Inferior parietal cortex (tissue), 1 donor: ENCODE measurements at regions not wholly inside any gene's neighbourhood (a gene's known extent, or its start where the extent isn't known, plus 50 kb on each side); places are given as distances from the start of the nearest gene placed in this dataset.

ENCODE experiments used
- DNase-seq: peaks from one replicate; pipeline ENCODE4 v3.0.0-alpha.2; 2016; ENCODE audit errors: extremely low spot score

DNA sequence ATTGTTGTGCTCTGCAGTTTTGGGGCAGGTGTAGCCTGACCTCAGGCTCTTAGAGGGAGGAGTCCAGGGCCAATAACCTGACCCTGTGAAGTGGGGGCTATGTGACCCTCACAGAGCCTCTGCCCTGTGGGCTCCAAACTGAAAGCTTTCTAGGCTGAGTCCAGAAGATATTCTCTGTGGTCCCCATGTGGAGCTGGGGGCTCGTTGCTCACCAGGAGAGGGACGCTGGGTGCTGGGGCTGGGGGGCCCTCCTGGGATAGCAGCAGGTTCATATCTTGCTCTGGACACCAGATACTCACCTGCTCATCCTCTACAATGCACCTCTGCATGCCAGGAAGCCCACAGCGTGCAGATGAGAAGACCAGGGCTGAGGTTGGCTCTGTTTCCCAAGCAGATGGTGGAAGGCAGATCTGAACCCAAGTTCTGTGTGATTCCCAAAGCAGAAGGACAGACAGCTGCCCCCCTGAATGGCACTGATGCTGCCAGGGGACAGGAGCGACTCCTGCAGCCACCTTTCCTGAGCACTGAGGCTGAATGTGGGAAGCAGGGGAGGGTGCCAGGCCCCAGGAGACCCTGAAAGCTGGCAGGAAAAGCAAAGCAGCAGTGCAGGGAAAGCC, 1022.0 kb downstream of the TBC1D22A start:
- no peak for DNase-seq

DNA sequence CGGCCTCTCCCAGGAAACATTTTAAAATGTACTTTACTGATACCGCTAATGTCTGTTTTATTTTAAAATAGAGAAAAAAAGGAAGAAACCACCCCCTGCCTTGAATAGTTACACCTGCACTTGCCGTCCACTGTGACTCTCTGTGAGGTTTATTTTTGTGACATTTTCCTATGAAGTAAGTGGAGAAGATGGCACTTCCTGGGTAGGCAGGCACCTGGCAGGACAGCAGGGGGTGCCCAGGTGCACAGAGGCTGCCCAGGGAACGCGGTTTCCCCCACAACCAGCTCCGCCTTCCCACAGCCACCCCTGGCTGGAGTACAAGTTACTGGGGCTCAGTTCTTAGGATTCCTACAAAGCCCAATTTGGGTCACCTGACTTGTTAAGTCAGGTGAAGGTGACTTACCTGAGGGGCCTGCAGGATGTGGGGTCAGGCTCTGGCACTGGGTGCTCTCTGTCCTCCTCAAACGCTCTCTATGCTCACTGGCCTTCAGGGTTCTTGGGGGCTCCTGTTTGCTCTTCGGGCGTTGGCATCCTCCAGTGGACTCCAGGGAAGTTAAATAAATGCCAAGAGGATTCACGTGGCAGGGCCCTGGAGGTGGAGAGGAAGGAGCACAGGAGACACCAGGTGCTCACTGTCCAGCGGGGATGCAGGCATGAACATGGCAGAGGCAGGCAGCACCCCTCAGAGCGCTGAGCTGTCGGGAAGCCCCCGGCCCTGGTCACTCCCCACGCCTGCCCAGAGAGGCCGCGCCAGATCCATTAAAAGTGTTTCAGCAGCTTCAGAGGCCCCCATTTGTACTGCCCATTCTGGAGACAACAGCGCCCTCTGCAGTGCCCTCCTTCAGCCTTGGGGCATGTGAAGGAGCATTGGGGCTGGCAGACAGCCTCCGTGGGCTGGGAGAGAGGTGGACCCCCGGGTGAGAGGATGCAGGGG, 1021.2 kb downstream of the TBC1D22A start:
- no peak for DNase-seq

DNA sequence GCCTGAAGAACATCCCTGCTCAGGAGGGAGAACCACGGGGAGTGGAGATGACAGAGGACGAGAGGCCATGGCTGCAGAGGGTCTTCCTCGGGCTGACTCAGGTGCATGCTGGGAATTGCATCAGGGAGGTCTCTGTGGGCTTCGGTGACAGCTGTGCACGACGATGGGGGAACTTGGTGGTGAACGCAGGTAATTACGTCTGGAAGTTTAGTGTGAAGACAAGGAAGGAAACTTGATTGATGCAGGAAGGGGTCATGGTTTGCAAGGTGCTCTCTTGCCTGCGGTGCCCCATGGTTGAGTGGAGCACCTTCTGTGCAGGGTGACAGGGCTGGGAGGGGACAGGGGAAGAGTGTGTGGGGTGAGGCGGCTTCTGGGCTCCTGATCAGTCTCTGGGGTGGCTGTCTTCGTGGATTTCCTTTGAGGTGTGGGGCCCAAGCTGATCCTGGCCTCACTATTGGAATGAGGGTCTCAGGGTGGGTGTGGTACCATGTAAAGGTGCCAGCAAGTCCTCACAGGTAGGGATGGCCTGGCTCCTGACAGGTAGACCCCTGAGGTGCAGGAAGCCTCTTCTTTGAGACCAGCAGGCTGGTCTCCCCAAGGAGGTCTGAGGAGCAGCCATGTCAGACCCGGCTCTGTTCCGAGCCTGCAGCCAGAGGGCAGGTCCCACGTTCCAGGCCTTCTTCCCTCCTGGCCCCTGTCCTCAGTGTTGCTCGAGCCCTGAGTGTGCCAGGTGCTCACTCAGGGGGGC, 1020.1 kb downstream of the TBC1D22A start:
- no peak for DNase-seq

DNA sequence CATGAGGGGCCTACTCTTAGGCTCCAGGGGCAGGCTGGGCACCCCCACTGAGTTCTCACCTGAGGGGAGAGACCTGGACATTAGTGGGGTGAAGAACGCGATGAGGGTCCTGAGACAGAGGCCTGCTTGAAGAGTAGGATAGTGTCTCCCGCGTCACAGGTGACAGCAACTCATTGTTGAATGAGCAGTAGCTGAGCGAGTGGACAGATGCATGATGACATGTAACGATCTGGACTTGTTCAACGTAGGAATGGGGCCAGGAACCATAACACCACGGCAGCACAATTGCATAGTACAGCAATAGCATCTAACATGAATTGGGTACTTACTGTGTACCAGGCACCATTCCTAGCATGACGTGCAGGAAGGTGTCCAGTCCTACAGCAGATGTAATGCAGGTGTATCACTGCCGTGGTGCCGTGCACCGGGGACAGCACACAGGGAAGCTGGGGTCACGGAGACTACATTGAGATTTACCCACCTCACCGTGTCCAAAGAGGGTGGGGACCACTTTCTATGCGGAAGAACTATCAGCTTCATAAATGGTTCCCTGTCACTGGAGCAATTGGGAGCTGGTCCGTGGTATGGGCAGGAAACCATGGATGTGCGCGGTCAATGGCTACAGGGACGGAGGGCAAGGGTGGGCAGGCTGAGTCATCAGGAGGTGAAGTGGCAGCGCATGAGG, 1019.1 kb downstream of the TBC1D22A start:
- DNase-seq: no peak

DNA sequence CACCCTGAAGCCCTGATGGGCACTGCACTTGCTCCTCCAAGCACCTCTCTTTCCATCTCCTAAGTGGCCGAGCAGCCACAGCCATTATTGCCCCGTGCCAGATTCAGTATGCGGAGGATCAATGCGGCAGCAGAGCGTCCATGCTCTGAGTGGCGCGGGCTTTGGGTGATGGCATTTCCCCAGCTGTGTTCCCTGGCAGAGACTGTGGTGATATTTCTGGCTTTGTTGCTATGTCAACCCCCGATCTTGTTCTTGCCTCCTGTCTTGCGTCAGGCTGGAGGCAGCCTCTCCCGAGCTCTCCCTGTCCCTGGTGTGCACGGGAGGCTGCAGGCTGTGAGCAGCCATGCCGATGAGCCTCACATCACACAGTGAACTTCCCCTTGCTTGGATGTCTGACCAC, 1018.6 kb downstream of the TBC1D22A start:
- DNase-seq: peak; percentile 63

DNA sequence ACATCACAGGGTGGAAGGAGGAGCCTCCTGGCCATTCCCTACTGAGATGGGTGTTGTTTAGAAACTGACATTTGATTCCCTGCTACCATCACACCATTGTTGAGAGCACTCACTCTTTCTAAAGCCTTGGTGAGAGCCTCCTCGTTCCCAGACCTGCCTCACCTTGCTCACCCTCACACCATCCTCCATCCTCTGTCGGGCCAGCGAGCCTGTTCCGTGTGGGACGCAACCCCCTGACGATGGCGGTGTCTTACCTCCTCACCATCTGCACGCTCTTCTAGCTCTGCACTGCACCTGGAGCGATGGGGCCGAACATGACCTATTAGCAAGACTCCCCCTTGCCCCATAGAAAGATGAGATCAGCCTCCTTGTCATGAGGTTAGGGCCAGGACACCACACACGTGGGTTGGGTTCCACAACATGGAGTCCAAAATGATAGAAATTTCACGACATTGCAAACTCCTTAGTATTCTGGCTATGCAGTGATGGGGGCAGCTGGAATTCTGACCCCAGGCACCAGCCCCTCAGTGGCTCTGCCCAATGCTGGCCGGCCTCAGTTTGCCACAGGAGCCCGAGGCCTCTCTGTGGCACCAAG, 1017.9 kb downstream of the TBC1D22A start:
- no peak for DNase-seq

DNA sequence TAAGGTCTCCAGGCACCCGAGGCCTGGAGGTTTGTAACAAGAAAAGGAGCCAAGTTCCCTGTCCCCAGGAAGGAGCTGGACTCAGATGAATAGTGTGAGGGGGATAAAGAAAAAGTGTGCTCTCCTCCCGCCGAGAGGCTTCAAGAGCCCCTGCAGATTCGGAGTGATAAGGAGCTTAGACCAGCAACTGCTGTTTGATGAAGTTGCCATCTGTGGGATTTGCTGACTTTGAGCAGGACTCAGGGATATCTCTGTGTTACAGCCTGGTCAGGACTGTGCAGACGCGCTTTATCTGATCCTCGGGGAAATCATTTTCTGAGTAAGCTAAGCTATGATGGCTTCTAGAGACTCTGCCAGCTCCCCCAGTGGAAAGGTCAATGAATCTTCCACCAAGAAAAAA, 1017.0 kb downstream of the TBC1D22A start:
- no peak for DNase-seq

DNA sequence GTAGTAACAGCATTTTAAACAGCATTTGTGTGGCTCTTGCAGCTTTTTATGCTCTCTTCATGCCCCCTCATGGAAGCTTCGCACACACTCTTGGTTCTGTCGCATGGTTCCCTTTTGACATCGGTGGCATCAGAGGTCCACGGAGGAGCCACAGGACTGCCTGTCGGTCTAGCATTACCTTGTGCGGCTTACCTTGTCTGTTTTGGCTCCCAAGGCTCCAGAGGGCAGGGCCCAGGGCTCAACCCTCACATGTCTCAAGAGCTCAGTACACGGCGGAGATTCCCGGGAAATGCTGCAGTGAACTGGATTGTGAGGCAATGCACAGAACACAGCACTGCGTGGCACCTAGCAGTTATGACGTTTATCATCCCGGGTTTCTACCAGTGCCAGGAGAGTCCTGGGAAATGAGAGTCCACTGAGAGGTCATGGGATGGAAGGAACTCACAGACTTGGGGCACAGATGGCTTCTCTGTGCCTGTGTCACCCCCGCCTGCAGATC, 1015.8 kb downstream of the TBC1D22A start:
- no peak for DNase-seq

DNA sequence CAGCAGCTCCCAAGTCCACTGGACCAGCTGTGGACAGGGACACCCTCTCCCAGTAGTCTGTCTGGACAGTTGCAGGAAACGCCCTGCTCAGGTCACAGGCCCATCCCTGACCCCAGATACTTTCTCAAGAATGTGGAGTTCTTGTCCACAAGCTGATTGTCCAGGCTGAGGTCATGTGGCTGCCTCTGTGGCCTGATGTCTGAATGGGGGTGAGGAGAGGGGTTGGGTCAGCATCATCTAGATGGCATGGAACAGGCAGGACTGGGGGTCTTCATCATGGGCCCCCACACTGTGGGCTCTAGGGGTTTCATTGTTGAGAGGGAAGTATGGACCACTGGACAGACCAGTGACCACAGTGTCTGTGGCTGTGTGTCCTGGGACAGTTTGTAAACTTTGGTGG, 1015.0 kb downstream of the TBC1D22A start:
- DNase-seq: no peak

DNA sequence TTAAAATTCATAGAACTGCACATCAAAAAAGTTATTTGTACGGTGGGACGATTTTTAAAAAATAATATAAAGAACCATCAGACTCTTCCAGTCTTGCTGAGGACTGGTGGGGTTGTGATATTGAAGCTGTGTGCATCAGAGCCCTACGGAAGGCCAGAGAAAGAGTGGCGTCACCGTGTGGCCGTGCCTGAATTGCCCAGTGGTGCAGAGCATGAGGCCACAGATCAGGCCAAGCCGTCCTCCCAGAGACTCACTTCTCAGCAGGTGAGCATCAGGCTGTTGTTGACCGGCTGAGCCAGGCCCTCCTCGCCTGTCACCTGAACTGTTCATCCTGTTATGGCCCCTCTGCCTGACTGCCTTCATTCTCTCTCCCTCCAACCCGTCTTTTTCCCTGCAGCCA, 1013.9 kb downstream of the TBC1D22A start:
- no peak for DNase-seq

DNA sequence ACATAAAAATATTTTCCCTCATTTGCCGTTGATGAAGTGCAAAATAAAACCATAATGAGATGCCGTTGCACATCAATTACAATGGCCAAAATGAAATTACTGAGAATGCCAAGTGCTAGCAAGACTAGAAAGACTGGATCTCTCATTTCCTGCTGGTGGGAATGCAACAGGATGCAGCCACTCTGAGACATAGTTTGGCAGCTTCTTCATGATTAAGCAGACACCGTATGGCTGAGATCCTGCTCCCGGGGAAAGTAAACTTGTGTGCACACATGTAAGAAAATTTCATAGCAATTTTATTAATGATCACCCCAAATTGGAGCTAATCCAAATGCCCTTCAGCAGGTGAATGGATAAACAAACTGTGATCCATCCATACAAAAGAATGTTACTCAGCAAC, 1013.2 kb downstream of the TBC1D22A start:
- no peak for DNase-seq

DNA sequence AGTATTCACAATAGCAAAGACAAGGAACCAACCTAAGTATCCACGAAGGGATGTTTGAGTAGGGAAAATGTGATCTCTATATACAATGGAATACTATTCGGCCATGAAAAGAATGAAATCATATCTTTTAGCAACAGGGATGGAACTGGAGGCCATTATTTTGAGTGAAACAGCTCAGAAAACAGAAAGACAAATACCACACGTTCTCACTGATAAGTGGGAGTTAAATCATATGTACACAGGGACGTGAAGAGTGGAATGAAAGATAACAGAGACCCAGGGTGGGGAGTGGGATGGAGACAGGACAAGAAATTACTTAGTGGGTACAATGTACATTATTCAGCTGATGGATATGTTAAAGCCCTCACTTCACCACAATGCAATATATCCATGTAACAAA, 1012.7 kb downstream of the TBC1D22A start:
- DNase-seq: no peak

DNA sequence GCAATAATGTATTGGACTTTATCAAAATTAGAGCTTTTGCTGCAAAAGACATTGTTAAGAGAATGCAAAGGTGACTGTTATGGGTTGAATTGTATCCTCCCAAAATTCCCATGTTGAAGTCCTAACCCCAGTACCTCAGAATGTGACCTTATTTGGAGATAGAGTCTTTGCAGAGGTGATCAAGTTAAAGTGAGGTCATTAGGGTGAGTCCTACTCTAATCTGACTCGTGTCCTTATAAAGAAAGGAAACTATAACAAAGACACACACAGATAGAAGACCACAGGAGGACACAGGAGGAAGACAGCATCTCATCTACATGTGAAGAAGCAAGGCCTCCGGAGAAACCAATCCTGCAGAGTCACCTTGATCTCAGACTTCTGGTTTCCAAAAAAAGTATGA, 1011.2 kb downstream of the TBC1D22A start:
- no peak for DNase-seq

DNA sequence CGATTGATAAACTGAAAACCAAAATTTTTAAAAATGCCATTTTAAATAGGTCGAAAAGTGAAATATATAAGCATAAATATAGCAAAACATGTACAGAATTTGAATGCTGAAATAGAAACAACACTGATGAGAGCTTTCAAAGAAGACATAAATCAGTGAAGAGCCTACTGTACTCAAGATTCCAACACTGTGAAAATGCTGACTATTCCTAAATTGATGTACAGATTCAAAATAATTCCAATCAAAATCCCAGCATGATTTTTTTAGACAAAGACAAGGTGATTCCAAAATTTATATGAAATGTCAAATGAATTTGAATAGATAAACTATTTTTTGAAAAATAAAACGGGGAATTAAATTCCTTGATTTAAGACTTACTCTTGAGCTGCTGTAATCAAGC, 1010.4 kb downstream of the TBC1D22A start:
- DNase-seq: no peak

DNA sequence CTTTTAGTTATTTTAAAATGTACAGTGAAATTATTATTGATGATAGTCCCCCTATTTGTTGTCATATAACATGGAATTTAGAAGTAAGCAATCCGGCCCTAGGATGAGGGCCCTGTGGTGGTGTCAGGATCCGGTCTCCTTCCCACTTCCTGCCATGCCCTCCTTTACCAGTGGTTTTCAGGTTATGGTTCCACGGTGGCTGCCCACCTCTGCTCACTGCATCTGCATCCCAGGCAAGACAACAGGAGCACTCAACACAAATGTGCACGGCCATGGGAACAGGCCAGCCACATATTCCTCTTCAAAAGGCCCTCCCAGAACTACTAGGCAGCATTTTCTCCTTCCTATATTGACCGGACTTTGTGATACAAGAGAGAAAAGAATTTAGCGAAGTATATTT, 1007.2 kb downstream of the TBC1D22A start:
- DNase-seq: no peak

DNA sequence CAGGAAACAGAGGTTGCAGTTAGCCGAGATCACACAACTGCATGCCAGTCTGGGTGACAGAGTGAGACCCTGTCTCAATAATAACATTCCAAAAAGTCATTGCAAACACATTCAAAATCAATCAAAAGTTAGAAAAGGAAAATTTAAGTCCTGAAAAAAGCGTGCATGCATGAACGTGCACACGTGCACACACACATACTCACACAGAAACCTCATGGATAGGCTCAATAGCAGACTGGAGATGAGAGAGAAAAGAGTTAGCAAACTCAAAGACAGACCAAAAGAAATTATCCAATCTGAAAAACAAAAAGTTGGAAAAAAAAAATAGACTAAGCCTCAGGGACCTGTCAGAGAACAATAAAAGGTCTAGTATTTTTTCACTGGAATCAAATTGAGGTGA, 1005.6 kb downstream of the TBC1D22A start:
- no peak for DNase-seq

DNA sequence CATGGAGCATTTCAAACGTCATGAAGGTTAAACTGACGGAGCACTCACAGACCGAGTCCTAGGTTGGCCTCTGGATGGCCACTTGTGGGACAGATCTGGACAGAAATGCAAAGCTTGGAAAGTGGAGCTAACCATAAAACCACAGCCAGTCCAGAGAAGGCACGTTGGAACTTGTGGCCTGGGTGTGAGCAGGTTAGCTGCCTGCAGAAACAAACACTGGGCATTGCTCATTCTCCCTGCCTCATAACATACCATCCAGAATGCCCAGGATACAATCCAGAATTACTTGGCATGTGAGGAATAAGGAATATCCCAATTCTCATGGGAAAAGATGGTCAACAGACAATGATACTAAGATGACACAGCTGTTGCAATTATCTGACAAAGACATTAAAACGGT, 1005.0 kb downstream of the TBC1D22A start:
- DNase-seq: no peak

DNA sequence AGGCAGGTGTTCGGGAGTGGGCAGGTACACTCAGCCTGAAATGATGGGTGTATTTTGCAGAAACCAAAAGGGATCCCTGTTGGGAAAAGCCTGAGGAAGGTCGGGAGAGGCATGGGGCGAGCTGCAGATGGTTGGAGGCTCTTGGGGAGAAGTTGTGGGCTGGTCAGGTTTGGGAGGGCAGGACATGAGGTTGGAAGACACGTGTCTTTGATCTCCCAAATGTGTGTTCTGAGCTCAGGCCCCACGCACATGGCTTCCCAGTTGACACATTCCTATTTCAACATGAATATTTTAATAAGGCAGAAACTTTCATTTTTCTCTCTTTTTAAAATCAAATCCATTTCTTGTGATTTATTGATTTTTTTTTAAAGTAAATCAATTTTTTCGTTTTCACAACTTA, 1003.3 kb downstream of the TBC1D22A start:
- no peak for DNase-seq

DNA sequence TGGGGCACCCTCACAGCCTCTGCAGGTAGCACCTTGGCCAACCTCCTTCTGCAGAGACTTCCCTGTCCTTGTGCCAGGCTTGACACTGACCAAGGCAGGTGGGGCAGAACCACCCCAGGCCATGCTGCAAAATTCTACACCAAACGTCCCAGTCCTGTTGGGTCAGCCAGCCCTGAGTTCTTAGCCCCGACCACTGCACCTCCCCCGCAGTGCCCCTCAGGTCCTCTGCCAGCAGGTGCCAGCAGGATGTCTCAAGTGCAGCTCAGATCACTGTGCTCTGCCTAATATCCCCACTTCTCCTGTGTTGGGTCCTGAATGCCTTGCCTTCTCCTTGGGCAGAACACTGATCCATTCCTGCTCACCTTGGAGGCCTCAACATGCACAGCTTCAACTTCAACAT, 999.7 kb downstream of the TBC1D22A start:
- no peak for DNase-seq

DNA sequence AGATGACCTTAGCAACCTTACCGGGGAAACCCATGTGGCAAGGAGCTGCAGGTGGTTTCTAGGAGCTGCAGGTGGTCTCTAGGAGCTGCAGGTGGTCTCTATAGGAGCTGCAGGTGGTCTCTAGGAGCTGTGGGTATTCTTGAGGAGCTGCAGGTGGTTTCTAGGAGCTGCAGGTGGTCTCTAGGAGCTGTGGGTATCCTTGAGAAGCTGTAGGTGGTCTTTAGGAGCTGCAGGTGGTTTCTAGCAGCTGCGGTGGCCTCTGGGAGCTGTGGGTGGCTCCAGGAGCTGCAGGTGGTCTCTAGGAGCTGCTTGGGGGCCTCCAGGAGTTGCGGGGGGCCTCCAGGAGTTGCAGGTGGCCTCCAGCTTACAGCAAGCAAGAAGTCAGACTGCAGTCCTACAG, 997.5 kb downstream of the TBC1D22A start:
- DNase-seq: no peak

DNA sequence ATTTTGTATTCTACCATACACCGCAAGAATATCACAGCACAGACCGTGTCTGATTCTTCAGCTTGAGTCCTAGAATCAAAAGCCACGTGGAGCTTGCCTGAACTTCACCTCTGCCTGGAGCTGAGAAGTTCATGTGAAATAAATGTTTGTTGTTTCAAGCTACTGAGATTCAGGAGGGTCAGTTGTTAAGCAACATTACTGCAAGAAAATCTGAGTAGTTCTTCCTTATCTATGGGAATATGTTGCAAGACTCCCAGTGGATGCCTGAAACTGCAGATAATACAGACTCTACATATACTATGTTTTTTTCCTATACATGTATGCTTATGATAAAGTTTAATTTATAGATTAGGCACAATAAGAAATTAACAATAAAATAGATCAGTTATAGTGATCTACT, 995.3 kb downstream of the TBC1D22A start:
- no peak for DNase-seq

DNA sequence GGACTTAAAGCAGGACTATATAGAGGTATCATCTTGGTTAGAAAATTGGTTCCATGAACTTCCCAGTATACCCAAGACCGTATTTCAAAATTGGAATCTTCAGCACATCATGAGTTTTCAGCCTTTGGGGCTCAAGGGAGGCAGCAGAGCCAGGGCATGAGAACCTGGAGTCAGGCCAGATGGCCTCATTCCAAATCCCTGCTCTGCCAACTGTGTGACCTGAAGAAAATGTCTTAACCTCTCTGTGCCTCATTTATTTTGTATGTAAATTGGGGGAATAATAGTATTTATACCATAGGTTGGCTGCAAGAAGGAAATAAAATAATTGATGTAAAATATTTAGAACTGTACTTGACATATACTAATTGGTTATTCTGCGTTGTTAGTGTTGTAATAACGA, 987.6 kb downstream of the TBC1D22A start:
- no peak for DNase-seq
